GM23338 (cell line): ENCODE measurements at regions not wholly inside any gene's neighbourhood (a gene's known extent, or its start where the extent isn't known, plus 50 kb on each side); places are given as distances from the start of the nearest gene placed in this dataset.

Experiments used
- ATAC-seq: fragments of 200-7000 bp; cut with Tn5 transposase; 3 replicates; pipeline ENCODE4 v1.9.1; 2020
- DNase-seq: peaks from one replicate; pipeline ENCODE4 v3.0.0-alpha.2; 2015; ENCODE audit warnings: low spot score
- H2AFZ ChIP-seq: fragments of 200-600 bp; sonication (generic); 2 replicates; pipeline ENCODE4 v1.8.0; 2016; ENCODE audit warnings: antibody characterized with exemption, mild to moderate bottlenecking, moderate library complexity
- H3F3A ChIP-seq: fragments of 200-600 bp; sonication (generic); replicated peaks from 2 replicates; pipeline ENCODE4 v1.8.0; 2017; ENCODE audit warnings: antibody characterized with exemption, mixed run types, low read depth
- H3K27ac ChIP-seq: fragments of 200-600 bp; sonication (generic); 2 replicates; pipeline ENCODE4 v1.6.1; 2016; ENCODE audit warnings: low read depth
- H3K27me3 ChIP-seq: fragments of 200-600 bp; sonication (generic); 2 replicates; pipeline ENCODE4 v1.8.0; 2016; ENCODE audit warnings: mild to moderate bottlenecking, mixed run types, moderate library complexity; ENCODE audit not compliant: insufficient read depth
- H3K36me3 ChIP-seq: fragments of 200-600 bp; sonication (generic); 2 replicates; pipeline ENCODE4 v1.8.0; 2016; ENCODE audit warnings: mild to moderate bottlenecking; ENCODE audit not compliant: insufficient read depth
- H3K4me1 ChIP-seq: fragments of 200-600 bp; sonication (generic); 2 replicates; pipeline ENCODE4 v1.8.0; 2016; ENCODE audit warnings: mild to moderate bottlenecking, moderate library complexity; ENCODE audit not compliant: insufficient read depth
- H3K4me2 ChIP-seq: fragments of 200-600 bp; sonication (generic); 2 replicates; pipeline ENCODE4 v1.7.1; 2017; ENCODE audit warnings: mixed run types
- H3K4me3 ChIP-seq: fragments of 200-600 bp; sonication (generic); 2 replicates; pipeline ENCODE4 v1.6.1; 2016; ENCODE audit warnings: mixed run types
- H3K79me2 ChIP-seq: fragments of 200-600 bp; sonication (generic); replicated peaks from 2 replicates; pipeline ENCODE4 v1.8.0; 2017; ENCODE audit warnings: mild to moderate bottlenecking; ENCODE audit not compliant: insufficient read depth
- H3K9me2 ChIP-seq: fragments of 200-600 bp; sonication (generic); 2 replicates; pipeline ENCODE4 v1.8.0; 2017; ENCODE audit not compliant: insufficient read depth
- H4K20me1 ChIP-seq: fragments of 200-600 bp; sonication (generic); replicated peaks from 2 replicates; pipeline ENCODE4 v1.8.0; 2017; ENCODE audit warnings: mild to moderate bottlenecking; ENCODE audit not compliant: insufficient read depth
- H3K27ac Mint-ChIP-seq: 2 replicates; pipeline ENCODE4 v1.8.0; 2020; ENCODE audit warnings: inconsistent platforms, mild to moderate bottlenecking, moderate library complexity, mixed read lengths
- H3K27me3 Mint-ChIP-seq: 3 replicates; pipeline ENCODE4 v1.8.0; 2022; ENCODE audit warnings: low read depth, mild to moderate bottlenecking, moderate library complexity, mixed read lengths, inconsistent platforms; ENCODE audit not compliant: insufficient read depth, poor library complexity
- H3K36me3 Mint-ChIP-seq: 3 replicates; pipeline ENCODE4 v1.8.0; 2021; ENCODE audit warnings: low read depth, mild to moderate bottlenecking, inconsistent platforms, moderate library complexity, mixed read lengths
- H3K4me1 Mint-ChIP-seq: 3 replicates; pipeline ENCODE4 v1.8.0; 2020; ENCODE audit warnings: mild to moderate bottlenecking, inconsistent platforms, mixed read lengths
- H3K4me3 Mint-ChIP-seq: 3 replicates; pipeline ENCODE4 v1.8.0; 2021; ENCODE audit warnings: moderate library complexity, mild to moderate bottlenecking, inconsistent platforms, mixed read lengths
- H3K9me3 Mint-ChIP-seq: 3 replicates; pipeline ENCODE4 v1.8.0; 2020; ENCODE audit warnings: moderate library complexity, mild to moderate bottlenecking, inconsistent platforms, mixed read lengths
- EZH2 ChIP-seq: fragments of 200-600 bp; sonication (generic); IDR thresholded peaks from one replicate; pipeline ENCODE4 v1.8.0; 2017; ENCODE audit warnings: antibody characterized with exemption, mild to moderate bottlenecking, low read depth; ENCODE audit not compliant: unreplicated experiment
- EZH2phosphoT487 ChIP-seq: fragments of 200-600 bp; sonication (generic); IDR thresholded peaks from one replicate; pipeline ENCODE4 v1.8.1; 2018; ENCODE audit warnings: antibody characterized with exemption; ENCODE audit not compliant: unreplicated experiment
- JUNB ChIP-seq: IDR thresholded peaks from one replicate; pipeline ENCODE4 v1.6.1; 2016; ENCODE audit warnings: antibody characterized with exemption; ENCODE audit not compliant: unreplicated experiment
- NANOG ChIP-seq: IDR thresholded peaks from 2 replicates; pipeline ENCODE4 v1.6.1; 2016; ENCODE audit warnings: antibody characterized with exemption, borderline replicate concordance
- POLR2AphosphoS5 ChIP-seq: IDR thresholded peaks from 2 replicates; pipeline ENCODE4 v1.6.1; 2016; ENCODE audit warnings: antibody characterized with exemption, low read depth
- STAT1 ChIP-seq: IDR thresholded peaks from one replicate; pipeline ENCODE4 v1.6.1; 2016; ENCODE audit warnings: antibody characterized with exemption; ENCODE audit not compliant: unreplicated experiment
- ZNF114 ChIP-seq: fragments of 250-450 bp; sonication (Bioruptor Pico); IDR thresholded peaks from 2 replicates; pipeline ENCODE4 v1.5.0; 2020; ENCODE audit warnings: mild to moderate bottlenecking, moderate library complexity
- ZNF331 ChIP-seq: fragments of 250-450 bp; sonication (Bioruptor Pico); IDR thresholded peaks from 2 replicates; pipeline ENCODE4 v1.5.0; 2020; ENCODE audit warnings: low read depth, mild to moderate bottlenecking, moderate library complexity
- TF ChIP-seq, protein P1 (sequence below): fragments of 250-450 bp; sonication (Bioruptor Pico); IDR thresholded peaks from 2 replicates; pipeline ENCODE4 v1.5.0; 2020; ENCODE audit warnings: mild to moderate bottlenecking, moderate library complexity
- TF ChIP-seq, protein P2 (sequence below), 2 experiments: fragments of 200-600 bp in 1 of 2; sonication (generic) in 1 of 2; conservative IDR thresholded peaks; 2 replicates each; pipeline versions ENCODE4 v1.5.1 to v1.6.1; 2016 to 2017; ENCODE audit warnings: antibody characterized with exemption in 2 of 2, low read depth in 2 of 2, mild to moderate bottlenecking in 2 of 2, moderate library complexity in 1 of 2
- TF ChIP-seq, protein P3 (sequence below): IDR thresholded peaks from one replicate; pipeline ENCODE4 v1.6.1; 2018; ENCODE audit warnings: antibody characterized with exemption; ENCODE audit not compliant: unreplicated experiment
- TF ChIP-seq, protein P4 (sequence below): IDR thresholded peaks from 2 replicates; pipeline ENCODE4 v1.6.1; 2016; ENCODE audit warnings: antibody characterized with exemption

DNA sequence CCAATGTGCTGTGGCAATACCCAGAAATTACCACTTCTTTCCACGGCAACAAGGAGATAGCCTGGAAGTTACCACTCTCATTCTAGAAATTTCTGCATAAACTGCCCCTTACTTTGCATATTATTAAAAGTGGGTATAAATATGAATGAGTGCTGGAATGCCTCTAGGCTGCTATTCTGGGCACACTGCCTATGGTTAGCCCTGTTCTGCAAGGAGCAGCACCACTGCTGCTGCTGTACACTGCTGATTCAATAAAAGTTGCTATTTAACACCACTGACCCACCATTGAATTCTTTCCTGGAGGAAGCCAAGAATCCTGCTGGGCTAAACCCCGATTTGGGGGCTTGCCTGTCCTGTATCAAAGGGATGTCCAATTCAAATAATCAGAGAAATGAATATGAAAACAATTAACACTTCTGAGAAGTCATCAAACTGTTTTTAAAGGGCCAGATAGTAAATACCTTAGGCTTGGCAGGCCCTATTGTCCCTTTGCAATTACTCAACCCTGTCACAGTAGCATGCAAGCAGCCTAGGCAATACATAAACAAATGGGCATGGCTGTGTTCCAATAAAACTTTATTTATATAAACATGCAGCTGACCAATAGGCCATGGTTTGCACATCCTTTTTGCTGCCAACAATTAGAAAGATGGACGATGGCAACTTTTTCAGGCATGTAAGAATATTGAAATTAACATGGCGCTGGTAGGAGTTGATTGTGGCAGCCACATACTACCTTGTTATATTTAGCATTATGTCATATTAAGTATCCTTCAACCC, 369.4 kb upstream of the B3GALT2 start (continued):
- no peak for TF ChIP-seq ZNF331 (CRISPR knock-in tag)
- TF ChIP-seq STAT1, result no peak

DNA sequence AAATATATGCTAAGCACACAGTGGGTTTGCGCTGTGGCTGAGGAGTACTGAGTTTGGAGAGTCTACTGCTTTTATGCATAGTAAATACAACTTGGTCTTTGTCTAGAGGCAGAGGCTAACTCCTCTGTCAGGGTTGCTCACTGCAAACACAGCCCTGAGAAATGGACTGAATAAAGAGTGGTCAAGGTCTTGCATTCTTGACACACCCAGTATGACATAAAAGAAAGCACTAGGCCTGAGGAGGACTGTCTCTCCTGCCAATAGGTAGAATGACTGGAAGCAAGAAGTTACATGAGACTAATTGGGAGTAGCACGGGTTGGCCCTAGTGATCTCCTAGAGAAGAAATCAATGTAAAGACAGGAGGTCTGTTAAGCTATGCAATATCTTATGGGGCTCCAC, 367.2 kb upstream of the B3GALT2 start:
- H3F3A ChIP-seq, result no peaks in the 10 kb centered on the region
- H3K9me2 ChIP-seq, result no peaks in the 10 kb centered on the region
- no peak overlapping the region for H3K4me2 ChIP-seq
- H3K9me3 Mint-ChIP-seq, result no peaks in the 10 kb centered on the region
- 0 out of 2 replicates have a peak overlapping the region, but pooled peaks have one; percentile 20 for H2AFZ ChIP-seq
- no peak overlapping the region for H3K4me3 Mint-ChIP-seq
- no peaks in the 10 kb centered on the region for H4K20me1 ChIP-seq
- ATAC-seq (no peak), DNase-seq (no peak)
- H3K4me1 ChIP-seq, result no peaks in the 10 kb centered on the region
- no peak overlapping the region for H3K27ac Mint-ChIP-seq
- no peaks in the 10 kb centered on the region for H3K79me2 ChIP-seq
- no peaks in the 10 kb centered on the region for H3K36me3 Mint-ChIP-seq
- no peak overlapping the region for H3K27ac ChIP-seq
- no peak overlapping the region for H3K4me3 ChIP-seq
- peaks cover 3% of the 10 kb centered on the region; the same call in 1 of the 3 replicates for H3K4me1 Mint-ChIP-seq
- H3K36me3 ChIP-seq, result no peaks in the 10 kb centered on the region
- peaks cover 2% of the 10 kb centered on the region for H3K27me3 Mint-ChIP-seq
- H3K27me3 ChIP-seq, result no peaks in the 10 kb centered on the region
- TF ChIP-seq, protein P1, sequence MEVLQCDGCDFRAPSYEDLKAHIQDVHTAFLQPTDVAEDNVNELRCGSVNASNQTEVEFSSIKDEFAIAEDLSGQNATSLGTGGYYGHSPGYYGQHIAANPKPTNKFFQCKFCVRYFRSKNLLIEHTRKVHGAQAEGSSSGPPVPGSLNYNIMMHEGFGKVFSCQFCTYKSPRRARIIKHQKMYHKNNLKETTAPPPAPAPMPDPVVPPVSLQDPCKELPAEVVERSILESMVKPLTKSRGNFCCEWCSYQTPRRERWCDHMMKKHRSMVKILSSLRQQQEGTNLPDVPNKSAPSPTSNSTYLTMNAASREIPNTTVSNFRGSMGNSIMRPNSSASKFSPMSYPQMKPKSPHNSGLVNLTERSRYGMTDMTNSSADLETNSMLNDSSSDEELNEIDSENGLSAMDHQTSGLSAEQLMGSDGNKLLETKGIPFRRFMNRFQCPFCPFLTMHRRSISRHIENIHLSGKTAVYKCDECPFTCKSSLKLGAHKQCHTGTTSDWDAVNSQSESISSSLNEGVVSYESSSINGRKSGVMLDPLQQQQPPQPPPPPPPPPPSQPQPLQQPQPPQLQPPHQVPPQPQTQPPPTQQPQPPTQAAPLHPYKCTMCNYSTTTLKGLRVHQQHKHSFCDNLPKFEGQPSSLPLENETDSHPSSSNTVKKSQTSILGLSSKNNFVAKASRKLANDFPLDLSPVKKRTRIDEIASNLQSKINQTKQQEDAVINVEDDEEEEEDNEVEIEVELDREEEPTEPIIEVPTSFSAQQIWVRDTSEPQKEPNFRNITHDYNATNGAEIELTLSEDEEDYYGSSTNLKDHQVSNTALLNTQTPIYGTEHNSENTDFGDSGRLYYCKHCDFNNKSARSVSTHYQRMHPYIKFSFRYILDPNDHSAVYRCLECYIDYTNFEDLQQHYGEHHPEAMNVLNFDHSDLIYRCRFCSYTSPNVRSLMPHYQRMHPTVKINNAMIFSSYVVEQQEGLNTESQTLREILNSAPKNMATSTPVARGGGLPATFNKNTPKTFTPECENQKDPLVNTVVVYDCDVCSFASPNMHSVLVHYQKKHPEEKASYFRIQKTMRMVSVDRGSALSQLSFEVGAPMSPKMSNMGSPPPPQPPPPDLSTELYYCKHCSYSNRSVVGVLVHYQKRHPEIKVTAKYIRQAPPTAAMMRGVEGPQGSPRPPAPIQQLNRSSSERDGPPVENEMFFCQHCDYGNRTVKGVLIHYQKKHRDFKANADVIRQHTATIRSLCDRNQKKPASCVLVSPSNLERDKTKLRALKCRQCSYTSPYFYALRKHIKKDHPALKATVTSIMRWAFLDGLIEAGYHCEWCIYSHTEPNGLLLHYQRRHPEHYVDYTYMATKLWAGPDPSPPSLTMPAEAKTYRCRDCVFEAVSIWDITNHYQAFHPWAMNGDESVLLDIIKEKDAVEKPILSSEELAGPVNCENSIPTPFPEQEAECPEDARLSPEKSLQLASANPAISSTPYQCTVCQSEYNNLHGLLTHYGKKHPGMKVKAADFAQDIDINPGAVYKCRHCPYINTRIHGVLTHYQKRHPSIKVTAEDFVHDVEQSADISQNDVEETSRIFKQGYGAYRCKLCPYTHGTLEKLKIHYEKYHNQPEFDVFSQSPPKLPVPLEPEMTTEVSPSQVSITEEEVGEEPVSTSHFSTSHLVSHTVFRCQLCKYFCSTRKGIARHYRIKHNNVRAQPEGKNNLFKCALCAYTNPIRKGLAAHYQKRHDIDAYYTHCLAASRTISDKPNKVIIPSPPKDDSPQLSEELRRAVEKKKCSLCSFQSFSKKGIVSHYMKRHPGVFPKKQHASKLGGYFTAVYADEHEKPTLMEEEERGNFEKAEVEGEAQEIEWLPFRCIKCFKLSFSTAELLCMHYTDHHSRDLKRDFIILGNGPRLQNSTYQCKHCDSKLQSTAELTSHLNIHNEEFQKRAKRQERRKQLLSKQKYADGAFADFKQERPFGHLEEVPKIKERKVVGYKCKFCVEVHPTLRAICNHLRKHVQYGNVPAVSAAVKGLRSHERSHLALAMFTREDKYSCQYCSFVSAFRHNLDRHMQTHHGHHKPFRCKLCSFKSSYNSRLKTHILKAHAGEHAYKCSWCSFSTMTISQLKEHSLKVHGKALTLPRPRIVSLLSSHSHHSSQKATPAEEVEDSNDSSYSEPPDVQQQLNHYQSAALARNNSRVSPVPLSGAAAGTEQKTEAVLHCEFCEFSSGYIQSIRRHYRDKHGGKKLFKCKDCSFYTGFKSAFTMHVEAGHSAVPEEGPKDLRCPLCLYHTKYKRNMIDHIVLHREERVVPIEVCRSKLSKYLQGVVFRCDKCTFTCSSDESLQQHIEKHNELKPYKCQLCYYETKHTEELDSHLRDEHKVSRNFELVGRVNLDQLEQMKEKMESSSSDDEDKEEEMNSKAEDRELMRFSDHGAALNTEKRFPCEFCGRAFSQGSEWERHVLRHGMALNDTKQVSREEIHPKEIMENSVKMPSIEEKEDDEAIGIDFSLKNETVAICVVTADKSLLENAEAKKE (CRISPR knock-in tag), result no peak
- no peak for TF ChIP-seq JUNB
- TF ChIP-seq, protein P2, sequence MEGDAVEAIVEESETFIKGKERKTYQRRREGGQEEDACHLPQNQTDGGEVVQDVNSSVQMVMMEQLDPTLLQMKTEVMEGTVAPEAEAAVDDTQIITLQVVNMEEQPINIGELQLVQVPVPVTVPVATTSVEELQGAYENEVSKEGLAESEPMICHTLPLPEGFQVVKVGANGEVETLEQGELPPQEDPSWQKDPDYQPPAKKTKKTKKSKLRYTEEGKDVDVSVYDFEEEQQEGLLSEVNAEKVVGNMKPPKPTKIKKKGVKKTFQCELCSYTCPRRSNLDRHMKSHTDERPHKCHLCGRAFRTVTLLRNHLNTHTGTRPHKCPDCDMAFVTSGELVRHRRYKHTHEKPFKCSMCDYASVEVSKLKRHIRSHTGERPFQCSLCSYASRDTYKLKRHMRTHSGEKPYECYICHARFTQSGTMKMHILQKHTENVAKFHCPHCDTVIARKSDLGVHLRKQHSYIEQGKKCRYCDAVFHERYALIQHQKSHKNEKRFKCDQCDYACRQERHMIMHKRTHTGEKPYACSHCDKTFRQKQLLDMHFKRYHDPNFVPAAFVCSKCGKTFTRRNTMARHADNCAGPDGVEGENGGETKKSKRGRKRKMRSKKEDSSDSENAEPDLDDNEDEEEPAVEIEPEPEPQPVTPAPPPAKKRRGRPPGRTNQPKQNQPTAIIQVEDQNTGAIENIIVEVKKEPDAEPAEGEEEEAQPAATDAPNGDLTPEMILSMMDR (conservative IDR thresholded peaks at IDR 0.05; ENCODE audit: low read depth in 2 of 2), result no peak
- TF ChIP-seq EZH2phosphoT487, result no peak
- no peak for TF ChIP-seq ZNF331 (CRISPR knock-in tag)
- TF ChIP-seq, protein P3, sequence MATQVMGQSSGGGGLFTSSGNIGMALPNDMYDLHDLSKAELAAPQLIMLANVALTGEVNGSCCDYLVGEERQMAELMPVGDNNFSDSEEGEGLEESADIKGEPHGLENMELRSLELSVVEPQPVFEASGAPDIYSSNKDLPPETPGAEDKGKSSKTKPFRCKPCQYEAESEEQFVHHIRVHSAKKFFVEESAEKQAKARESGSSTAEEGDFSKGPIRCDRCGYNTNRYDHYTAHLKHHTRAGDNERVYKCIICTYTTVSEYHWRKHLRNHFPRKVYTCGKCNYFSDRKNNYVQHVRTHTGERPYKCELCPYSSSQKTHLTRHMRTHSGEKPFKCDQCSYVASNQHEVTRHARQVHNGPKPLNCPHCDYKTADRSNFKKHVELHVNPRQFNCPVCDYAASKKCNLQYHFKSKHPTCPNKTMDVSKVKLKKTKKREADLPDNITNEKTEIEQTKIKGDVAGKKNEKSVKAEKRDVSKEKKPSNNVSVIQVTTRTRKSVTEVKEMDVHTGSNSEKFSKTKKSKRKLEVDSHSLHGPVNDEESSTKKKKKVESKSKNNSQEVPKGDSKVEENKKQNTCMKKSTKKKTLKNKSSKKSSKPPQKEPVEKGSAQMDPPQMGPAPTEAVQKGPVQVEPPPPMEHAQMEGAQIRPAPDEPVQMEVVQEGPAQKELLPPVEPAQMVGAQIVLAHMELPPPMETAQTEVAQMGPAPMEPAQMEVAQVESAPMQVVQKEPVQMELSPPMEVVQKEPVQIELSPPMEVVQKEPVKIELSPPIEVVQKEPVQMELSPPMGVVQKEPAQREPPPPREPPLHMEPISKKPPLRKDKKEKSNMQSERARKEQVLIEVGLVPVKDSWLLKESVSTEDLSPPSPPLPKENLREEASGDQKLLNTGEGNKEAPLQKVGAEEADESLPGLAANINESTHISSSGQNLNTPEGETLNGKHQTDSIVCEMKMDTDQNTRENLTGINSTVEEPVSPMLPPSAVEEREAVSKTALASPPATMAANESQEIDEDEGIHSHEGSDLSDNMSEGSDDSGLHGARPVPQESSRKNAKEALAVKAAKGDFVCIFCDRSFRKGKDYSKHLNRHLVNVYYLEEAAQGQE, result no peak
- no peak for TF ChIP-seq NANOG
- no peak for TF ChIP-seq ZNF114 (CRISPR knock-in tag)
- TF ChIP-seq, protein P4, sequence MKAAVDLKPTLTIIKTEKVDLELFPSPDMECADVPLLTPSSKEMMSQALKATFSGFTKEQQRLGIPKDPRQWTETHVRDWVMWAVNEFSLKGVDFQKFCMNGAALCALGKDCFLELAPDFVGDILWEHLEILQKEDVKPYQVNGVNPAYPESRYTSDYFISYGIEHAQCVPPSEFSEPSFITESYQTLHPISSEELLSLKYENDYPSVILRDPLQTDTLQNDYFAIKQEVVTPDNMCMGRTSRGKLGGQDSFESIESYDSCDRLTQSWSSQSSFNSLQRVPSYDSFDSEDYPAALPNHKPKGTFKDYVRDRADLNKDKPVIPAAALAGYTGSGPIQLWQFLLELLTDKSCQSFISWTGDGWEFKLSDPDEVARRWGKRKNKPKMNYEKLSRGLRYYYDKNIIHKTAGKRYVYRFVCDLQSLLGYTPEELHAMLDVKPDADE, result no peak
- no peak for TF ChIP-seq EZH2
- no peak for TF ChIP-seq POLR2AphosphoS5
